ENCODE measurements at regions not wholly inside any gene's neighbourhood (a gene's known extent, or its start where the extent isn't known, plus 50 kb on each side); places are given as distances from the start of the nearest gene placed in this dataset.
"Not testable (repeated sequence)": the region's sequence is repeated elsewhere in the genome, so short reads cannot be mapped to it uniquely, and the experiment has no call there.

GRCh38 chr13:85551012-85551411 lies 248.2 kb downstream of the SLITRK6 start:
- DNase-seq, result no peak

DNA sequence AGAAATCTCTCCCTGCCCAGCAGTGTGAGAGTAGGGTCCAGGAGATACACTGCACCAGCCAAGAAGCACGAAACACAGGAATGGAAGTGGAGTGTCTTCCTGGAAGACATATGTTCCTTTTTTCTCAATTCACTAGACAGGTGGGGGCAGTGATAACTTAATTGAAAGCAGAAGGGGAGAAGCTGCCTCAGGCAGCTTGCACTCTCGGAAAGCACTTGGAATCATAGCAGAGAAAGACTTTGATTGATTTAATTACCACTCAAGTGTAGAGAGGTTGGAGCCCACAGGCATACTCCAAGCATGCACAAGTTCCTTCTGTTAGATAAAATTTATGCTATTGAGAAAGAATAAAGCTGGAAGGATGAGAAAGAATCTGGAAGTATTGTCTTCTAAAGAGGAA lies 249.4 kb downstream of the SLITRK6 start:
- H3K9me3 ChIP-seq, result no peaks in the 10 kb centered on the region
- no peaks in the 10 kb centered on the region for H3K27me3 ChIP-seq
- intact Hi-C loops (cut with DNase I), result no loop called here
- no peak overlapping the region for H3K27ac ChIP-seq
- no peak overlapping the region for H3K4me3 ChIP-seq
- H3K36me3 ChIP-seq, result no peaks in the 10 kb centered on the region
- H3K4me1 ChIP-seq (ENCODE audit: insufficient read depth), result no peaks in the 10 kb centered on the region
- TF ChIP-seq CTCF (IDR thresholded peaks at IDR 0.05), result no peak
- TF ChIP-seq POLR2A (IDR thresholded peaks at IDR 0.05), result no peak
- TF ChIP-seq EP300 (IDR thresholded peaks at IDR 0.05), result no peak
- no peak for DNase-seq
- WGBS, 3 donors, result 63 to 80% (median 78%) methylated on average over 2 of the region's 2 CpGs

More at GRCh38 chr13:85551012-85551411, 248.2 kb downstream of the SLITRK6 start:
- no peak overlapping the region for H3K4me3 ChIP-seq
- H3K36me3 ChIP-seq, result no peaks in the 10 kb centered on the region
- 84 to 97% (median 85%) methylated on average over 1 of the region's 1 CpG for WGBS, 3 donors
- TF ChIP-seq EP300 (IDR thresholded peaks at IDR 0.05) (no peak), CTCF (IDR thresholded peaks at IDR 0.05) (no peak), POLR2A (IDR thresholded peaks at IDR 0.05) (no peak)
- H3K27ac ChIP-seq, result no peak overlapping the region
- no peaks in the 10 kb centered on the region for H3K27me3 ChIP-seq
- intact Hi-C loops (cut with DNase I), result no loop called here
- no peaks in the 10 kb centered on the region for H3K9me3 ChIP-seq
- H3K4me1 ChIP-seq (ENCODE audit: insufficient read depth), result no peaks in the 10 kb centered on the region

- intact Hi-C loops (cut with DNase I); H3K27me3 ChIP-seq; DNase-seq; H3K4me3 ChIP-seq; H3K4me1 ChIP-seq (ENCODE audit: insufficient read depth); H3K27ac ChIP-seq; H3K9me3 ChIP-seq; H3K36me3 ChIP-seq: not testable (repeated sequence)
Observed at GRCh38 chr13:85548845-85549244, 250.4 kb downstream of the SLITRK6 start.

DNA sequence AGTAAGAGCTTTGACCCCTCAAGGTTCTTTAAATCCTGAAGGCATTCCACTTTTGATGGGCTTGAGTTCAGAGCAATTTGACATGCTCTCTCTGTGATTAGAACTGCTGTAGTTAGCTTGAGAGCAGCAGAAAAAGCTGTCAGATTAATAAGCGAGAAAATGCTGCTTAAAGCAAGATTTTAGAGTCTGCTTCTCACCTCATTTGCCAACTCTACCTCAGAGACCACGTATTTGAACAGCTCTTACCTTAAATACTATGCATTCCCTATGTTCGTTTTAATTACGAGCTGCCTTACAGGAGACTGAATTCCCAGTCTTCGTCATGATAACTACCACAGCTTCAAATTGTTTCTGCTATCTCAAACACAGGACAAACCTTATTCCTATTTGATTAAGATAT lies 253.4 kb downstream of the SLITRK6 start:
- 60 to 64% (median 60%) methylated on average over 5 of the region's 5 CpGs for WGBS, 3 donors
- intact Hi-C loops (cut with DNase I), result no loop called here
- no peak for DNase-seq

GRCh38 chr13:85544756-85545155 lies 254.5 kb downstream of the SLITRK6 start:
- H3K27me3 ChIP-seq, result no peaks in the 10 kb centered on the region
- no peaks in the 10 kb centered on the region for H3K4me1 ChIP-seq (ENCODE audit: insufficient read depth)
- no peak overlapping the region for H3K4me3 ChIP-seq
- intact Hi-C loops (cut with DNase I), result no loop called here
- no peaks in the 10 kb centered on the region for H3K9me3 ChIP-seq
- H3K36me3 ChIP-seq, result no peaks in the 10 kb centered on the region
- no peak for DNase-seq
- H3K27ac ChIP-seq, result no peak overlapping the region
- no peak for TF ChIP-seq CTCF (IDR thresholded peaks at IDR 0.05)
- no peak for TF ChIP-seq POLR2A (IDR thresholded peaks at IDR 0.05)
- TF ChIP-seq EP300 (IDR thresholded peaks at IDR 0.05), result no peak
- 87 to 94% (median 91%) methylated on average over 1 of the region's 1 CpG for WGBS, 3 donors

More for the DNA sequence above, 253.4 kb downstream of the SLITRK6 start:
- no peaks in the 10 kb centered on the region for H3K9me3 ChIP-seq
- H3K4me1 ChIP-seq (ENCODE audit: insufficient read depth), result no peaks in the 10 kb centered on the region
- H3K27me3 ChIP-seq, result no peaks in the 10 kb centered on the region
- H3K27ac ChIP-seq, result no peak overlapping the region
- no peak for TF ChIP-seq CTCF (IDR thresholded peaks at IDR 0.05)
- TF ChIP-seq POLR2A (IDR thresholded peaks at IDR 0.05), result no peak
- no peak for TF ChIP-seq EP300 (IDR thresholded peaks at IDR 0.05)
- H3K36me3 ChIP-seq, result no peaks in the 10 kb centered on the region
- H3K4me3 ChIP-seq, result no peak overlapping the region
